ENCODE measurements at regions not wholly inside any gene's neighbourhood (a gene's known extent, or its start where the extent isn't known, plus 50 kb on each side); places are given as distances from the start of the nearest gene placed in this dataset.

GRCh38 chr1:221180704-221181368 is 301.6 kb downstream of the HLX start:
- TF ChIP-seq POLR2A (IDR thresholded peaks at IDR 0.05) (no peak), CTCF (IDR thresholded peaks at IDR 0.05) (no peak)

All from Peyer's patch (tissue), 4 donors.